Parathyroid adenoma (tissue), 2 donors: ENCODE measurements at regions not wholly inside any gene's neighbourhood (a gene's known extent, or its start where the extent isn't known, plus 50 kb on each side); places are given as distances from the start of the nearest gene placed in this dataset.

Source experiments
- H2AFZ ChIP-seq: fragments of 300-600 bp; sonication (generic); one replicate; pipeline ENCODE4 v1.7.0; 2017; ENCODE audit warnings: antibody characterized with exemption, mild to moderate bottlenecking
- H3K27ac ChIP-seq: fragments of 300-600 bp; sonication (generic); one replicate; pipeline ENCODE4 v1.7.0; 2017
- H3K27me3 ChIP-seq: fragments of 300-600 bp; sonication (generic); one replicate; pipeline ENCODE4 v1.7.0; 2017; ENCODE audit warnings: low read length; ENCODE audit not compliant: control insufficient read depth, insufficient read depth
- H3K36me3 ChIP-seq: fragments of 300-600 bp; sonication (generic); one replicate; pipeline ENCODE4 v1.7.0; 2017; ENCODE audit warnings: low read length; ENCODE audit not compliant: control insufficient read depth, insufficient read depth
- H3K4me1 ChIP-seq: fragments of 300-600 bp; sonication (generic); one replicate; pipeline ENCODE4 v1.7.0; 2017; ENCODE audit warnings: control low read depth
- H3K4me2 ChIP-seq: fragments of 300-600 bp; sonication (generic); one replicate; pipeline ENCODE4 v1.7.0; 2017; ENCODE audit warnings: low read length
- H3K4me3 ChIP-seq: fragments of 300-600 bp; sonication (generic); one replicate; pipeline ENCODE4 v1.7.0; 2017; ENCODE audit warnings: low read depth, low read length
- H3K79me2 ChIP-seq: fragments of 300-600 bp; sonication (generic); one replicate; pipeline ENCODE4 v1.7.0; 2017; ENCODE audit warnings: control low read depth
- H3K9ac ChIP-seq: fragments of 300-600 bp; sonication (generic); one replicate; pipeline ENCODE4 v1.7.0; 2017; ENCODE audit warnings: mild to moderate bottlenecking
- H3K9me3 ChIP-seq: fragments of 300-600 bp; sonication (generic); one replicate; pipeline ENCODE4 v1.7.0; 2017; ENCODE audit warnings: low read length; ENCODE audit not compliant: control insufficient read depth
- TF ChIP-seq, protein P1 (sequence below): fragments of 300-600 bp; sonication (generic); IDR thresholded peaks from one replicate; pipeline ENCODE4 v1.7.0; 2017; ENCODE audit warnings: antibody characterized with exemption, mild to moderate bottlenecking
- donor health status: primary hyperparathyroidism.

DNA sequence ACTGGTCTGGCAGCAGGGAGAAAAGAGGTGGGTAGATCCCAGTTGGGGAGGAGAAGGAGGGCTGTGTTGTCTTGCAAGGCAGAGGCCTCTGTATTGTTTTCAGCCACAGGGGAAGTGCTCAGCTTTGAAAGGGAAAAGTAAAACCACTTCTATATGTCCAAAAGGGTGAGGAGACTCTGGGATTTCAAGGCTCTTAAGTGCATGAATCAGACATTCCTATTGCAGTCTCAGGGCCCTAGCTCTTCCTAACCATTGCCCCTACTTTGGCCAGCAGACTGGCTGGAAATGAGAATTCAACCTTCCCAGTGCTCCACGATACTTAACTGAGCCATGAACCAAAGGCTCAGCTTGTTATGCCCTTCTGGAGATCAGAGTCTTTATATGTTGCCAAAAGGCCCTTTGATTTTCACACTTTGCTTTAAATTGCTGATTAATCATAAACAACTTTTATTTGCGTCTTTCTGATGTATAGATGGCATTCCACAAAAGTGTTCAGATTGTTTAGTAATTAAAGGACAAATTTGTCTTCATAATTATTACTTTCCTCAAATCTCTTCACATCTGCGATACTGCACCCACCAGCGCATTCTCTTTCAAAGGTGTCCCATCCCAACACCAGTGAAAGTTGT, 313.8 kb upstream of the MMADHC start:
- Histone ChIP-seq H3K27me3 (no peaks in the 10 kb centered on the region), H3K4me1 (no peaks in the 10 kb centered on the region), H3K4me3 (no peak overlapping the region), H3K27ac (no peak overlapping the region), H3K36me3 (no peaks in the 10 kb centered on the region), H2AFZ (no peak overlapping the region), H3K4me2 (no peak overlapping the region), H3K9ac (no peak overlapping the region), H3K79me2 (no peaks in the 10 kb centered on the region), H3K9me3 (no peaks in the 10 kb centered on the region)
- TF ChIP-seq, protein P1, sequence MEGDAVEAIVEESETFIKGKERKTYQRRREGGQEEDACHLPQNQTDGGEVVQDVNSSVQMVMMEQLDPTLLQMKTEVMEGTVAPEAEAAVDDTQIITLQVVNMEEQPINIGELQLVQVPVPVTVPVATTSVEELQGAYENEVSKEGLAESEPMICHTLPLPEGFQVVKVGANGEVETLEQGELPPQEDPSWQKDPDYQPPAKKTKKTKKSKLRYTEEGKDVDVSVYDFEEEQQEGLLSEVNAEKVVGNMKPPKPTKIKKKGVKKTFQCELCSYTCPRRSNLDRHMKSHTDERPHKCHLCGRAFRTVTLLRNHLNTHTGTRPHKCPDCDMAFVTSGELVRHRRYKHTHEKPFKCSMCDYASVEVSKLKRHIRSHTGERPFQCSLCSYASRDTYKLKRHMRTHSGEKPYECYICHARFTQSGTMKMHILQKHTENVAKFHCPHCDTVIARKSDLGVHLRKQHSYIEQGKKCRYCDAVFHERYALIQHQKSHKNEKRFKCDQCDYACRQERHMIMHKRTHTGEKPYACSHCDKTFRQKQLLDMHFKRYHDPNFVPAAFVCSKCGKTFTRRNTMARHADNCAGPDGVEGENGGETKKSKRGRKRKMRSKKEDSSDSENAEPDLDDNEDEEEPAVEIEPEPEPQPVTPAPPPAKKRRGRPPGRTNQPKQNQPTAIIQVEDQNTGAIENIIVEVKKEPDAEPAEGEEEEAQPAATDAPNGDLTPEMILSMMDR = no peak

DNA sequence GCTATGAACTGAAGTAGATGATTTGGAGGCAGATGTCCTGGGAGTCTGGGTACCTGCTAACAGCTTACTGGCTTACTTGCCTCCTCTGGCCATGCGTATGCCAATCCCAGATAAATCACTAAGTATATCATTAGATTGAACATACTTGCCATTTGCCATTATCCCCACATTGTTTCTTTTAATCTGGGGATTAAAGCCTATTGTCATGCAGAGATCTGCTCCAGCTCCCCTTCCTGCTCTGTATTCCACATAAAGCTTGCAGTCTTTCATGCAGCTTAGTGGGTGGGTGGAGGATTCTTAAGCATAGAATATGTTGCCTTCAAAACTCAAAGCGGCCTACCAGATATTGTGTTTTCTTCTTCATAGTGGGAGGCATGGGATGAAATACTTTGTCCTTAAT, 311.8 kb upstream of the MMADHC start:
- no peaks in the 10 kb centered on the region for H3K9me3 ChIP-seq
- no peak overlapping the region for H3K4me2 ChIP-seq
- no peaks in the 10 kb centered on the region for H3K36me3 ChIP-seq
- TF ChIP-seq, protein P1 = no peak
- no peak overlapping the region for H3K27ac ChIP-seq
- no peak overlapping the region for H2AFZ ChIP-seq
- no peaks in the 10 kb centered on the region for H3K79me2 ChIP-seq
- no peaks in the 10 kb centered on the region for H3K27me3 ChIP-seq
- H3K4me3 ChIP-seq = no peak overlapping the region
- H3K9ac ChIP-seq = no peak overlapping the region
- H3K4me1 ChIP-seq = no peaks in the 10 kb centered on the region

DNA sequence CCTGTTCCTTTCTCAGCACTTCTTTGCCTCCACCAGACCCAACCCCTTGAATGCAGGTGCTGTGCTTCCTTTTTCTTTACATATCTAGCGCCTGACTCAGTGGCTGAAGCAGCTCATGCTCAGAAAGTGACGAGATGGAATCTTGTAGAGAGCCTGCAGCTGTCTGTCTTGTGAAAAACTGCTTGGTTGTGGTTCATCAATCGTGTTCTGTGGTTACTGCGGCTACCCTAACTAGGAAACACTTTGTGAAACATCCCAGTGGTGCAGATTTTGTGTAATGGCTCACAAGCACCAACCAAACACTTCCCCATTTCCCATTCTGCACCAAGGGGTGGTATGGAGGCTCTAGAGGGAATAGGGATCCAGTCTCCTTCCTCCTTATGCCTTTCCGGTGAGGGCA, 307.2 kb upstream of the MMADHC start:
- no peaks in the 10 kb centered on the region for H3K27me3 ChIP-seq
- TF ChIP-seq, protein P1 = no peak
- no peak overlapping the region for H3K4me3 ChIP-seq
- no peaks in the 10 kb centered on the region for H3K9me3 ChIP-seq
- no peak overlapping the region for H3K27ac ChIP-seq
- no peak overlapping the region for H2AFZ ChIP-seq
- no peaks in the 10 kb centered on the region for H3K36me3 ChIP-seq
- H3K4me2 ChIP-seq = no peak overlapping the region
- no peak overlapping the region for H3K9ac ChIP-seq
- no peaks in the 10 kb centered on the region for H3K4me1 ChIP-seq
- no peaks in the 10 kb centered on the region for H3K79me2 ChIP-seq

DNA sequence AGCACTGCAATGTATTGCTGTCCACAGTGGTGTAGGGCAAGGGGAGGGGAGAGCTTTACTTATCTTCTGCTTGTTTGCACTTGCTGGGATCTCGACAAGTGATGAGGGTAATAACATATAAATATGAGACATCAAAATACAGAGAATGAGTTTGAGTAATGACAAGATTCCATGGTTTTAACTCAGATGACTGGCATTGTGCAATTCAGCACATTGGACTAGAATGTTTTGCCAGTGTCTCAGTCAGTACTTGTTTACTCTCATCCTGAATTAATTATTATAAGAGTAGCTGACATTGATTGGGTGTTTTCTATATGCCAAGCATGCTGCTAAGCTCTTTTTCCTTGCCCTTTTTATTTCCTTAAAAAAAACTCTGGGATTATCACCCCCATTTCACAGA, 306.7 kb upstream of the MMADHC start:
- H2AFZ ChIP-seq = no peak overlapping the region
- TF ChIP-seq, protein P1 = no peak
- H3K4me2 ChIP-seq = no peak overlapping the region
- H3K27ac ChIP-seq = no peak overlapping the region
- H3K9me3 ChIP-seq = no peaks in the 10 kb centered on the region
- H3K36me3 ChIP-seq = no peaks in the 10 kb centered on the region
- H3K9ac ChIP-seq = no peak overlapping the region
- no peaks in the 10 kb centered on the region for H3K4me1 ChIP-seq
- no peak overlapping the region for H3K4me3 ChIP-seq
- H3K79me2 ChIP-seq = no peaks in the 10 kb centered on the region
- no peaks in the 10 kb centered on the region for H3K27me3 ChIP-seq

DNA sequence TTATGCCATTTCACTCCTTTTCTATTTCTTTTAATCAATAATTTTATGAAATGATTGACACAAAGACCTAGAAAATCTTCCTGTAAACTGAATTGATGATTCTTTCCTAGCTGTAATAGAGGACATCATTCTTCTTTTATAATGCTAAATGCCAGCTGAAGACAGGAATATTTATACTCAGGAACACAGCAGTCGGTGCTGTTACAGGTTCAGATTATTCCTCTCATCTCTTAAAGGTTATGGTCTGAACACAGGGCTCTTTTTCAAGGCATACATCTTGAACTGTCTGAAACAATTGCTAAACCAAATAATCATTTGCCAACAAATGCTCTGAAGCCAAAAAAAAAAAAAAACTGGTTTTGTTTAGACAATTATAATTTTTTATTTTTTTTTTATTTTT, 305.0 kb upstream of the MMADHC start:
- H3K27me3 ChIP-seq = no peaks in the 10 kb centered on the region
- no peak overlapping the region for H3K9ac ChIP-seq
- no peaks in the 10 kb centered on the region for H3K9me3 ChIP-seq
- TF ChIP-seq, protein P1 = no peak
- no peak overlapping the region for H3K4me3 ChIP-seq
- H3K27ac ChIP-seq = no peak overlapping the region
- H3K4me1 ChIP-seq = no peaks in the 10 kb centered on the region
- H3K4me2 ChIP-seq = no peak overlapping the region
- no peaks in the 10 kb centered on the region for H3K36me3 ChIP-seq
- H2AFZ ChIP-seq = no peak overlapping the region
- no peaks in the 10 kb centered on the region for H3K79me2 ChIP-seq
